Mesothelial cell of epicardium (in vitro differentiated cells): ENCODE measurements at regions not wholly inside any gene's neighbourhood (a gene's known extent, or its start where the extent isn't known, plus 50 kb on each side); places are given as distances from the start of the nearest gene placed in this dataset.

Experiments used
- DNase-seq, 2 experiments: peaks; one replicate each; pipeline ENCODE4 v3.0.0; 2021; ENCODE audit warnings: low spot score in 2 of 2; ENCODE audit not compliant: unreplicated experiment in 2 of 2
- H3K27ac Mint-ChIP-seq: 2 replicates; pipeline ENCODE4 v1.8.0; 2021; ENCODE audit warnings: mixed read lengths
- H3K27me3 Mint-ChIP-seq: 2 replicates; pipeline ENCODE4 v1.8.0; 2021; ENCODE audit warnings: low read depth, mixed read lengths
- H3K36me3 Mint-ChIP-seq: 2 replicates; pipeline ENCODE4 v1.8.0; 2021; ENCODE audit warnings: mixed read lengths
- H3K4me1 Mint-ChIP-seq: 2 replicates; pipeline ENCODE4 v1.8.0; 2021; ENCODE audit warnings: mixed read lengths
- H3K4me3 Mint-ChIP-seq: 2 replicates; pipeline ENCODE4 v1.8.0; 2021; ENCODE audit warnings: mild to moderate bottlenecking, moderate library complexity, mixed read lengths
- H3K9me3 Mint-ChIP-seq: 2 replicates; pipeline ENCODE4 v1.8.0; 2021; ENCODE audit warnings: mixed read lengths
- CTCF ChIP-seq: fragments of 200-600 bp; sonication (generic); IDR thresholded peaks from one replicate; pipeline ENCODE4 v1.5.0; 2021; ENCODE audit warnings: antibody characterized with exemption; ENCODE audit not compliant: unreplicated experiment

DNA sequence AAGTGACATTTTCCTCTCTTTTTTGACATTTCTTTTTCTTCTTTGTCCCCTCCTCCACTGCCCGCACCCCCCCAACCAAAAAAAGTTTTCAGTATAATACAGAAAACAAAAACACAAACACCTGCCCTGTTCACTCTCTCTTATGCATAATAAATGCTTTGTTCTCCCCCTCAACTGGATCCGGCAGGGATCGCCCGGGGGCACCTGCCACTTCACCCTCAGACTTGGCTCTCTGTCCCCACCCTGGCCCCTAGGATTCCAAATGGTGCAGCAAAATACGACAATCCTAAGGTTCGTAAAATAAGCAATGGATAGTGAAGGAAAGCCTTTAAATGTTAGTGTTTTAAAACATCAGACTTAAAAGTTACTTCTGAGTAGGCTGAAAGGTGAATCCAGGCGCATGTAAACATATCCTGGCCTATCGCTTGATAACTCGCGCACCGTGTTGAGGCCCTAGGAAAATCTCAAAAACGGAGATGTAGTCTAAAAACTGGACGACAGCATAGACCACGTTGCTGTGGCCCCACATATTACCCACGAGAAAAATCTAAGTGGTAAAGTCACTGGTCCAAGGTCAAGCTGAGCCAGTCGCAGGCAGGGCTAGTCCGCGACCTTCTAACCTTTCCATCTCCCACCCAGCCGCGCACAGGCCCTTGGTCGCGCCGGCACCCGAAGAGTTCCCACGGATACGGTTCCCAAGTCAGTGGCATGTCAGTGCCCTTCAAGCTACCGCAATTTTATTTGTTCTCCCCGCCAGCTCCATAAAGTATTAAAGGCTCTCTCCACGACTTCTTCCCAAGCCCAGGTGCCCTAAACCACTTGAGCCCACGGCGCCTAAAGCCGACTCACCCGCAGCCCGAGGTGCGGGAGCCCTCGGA is 130.8 kb downstream of the OGFRL1 start:
- H3K36me3 Mint-ChIP-seq: peaks cover 9% of the 10 kb centered on the region
- TF ChIP-seq CTCF: no peak
- H3K4me3 Mint-ChIP-seq: peak overlapping the region; percentile 97
- H3K4me1 Mint-ChIP-seq: peaks cover 30% of the 10 kb centered on the region
- DNase-seq: no peak
- no peaks in the 10 kb centered on the region for H3K27me3 Mint-ChIP-seq
- H3K27ac Mint-ChIP-seq: peak overlapping the region; percentile 99
- H3K9me3 Mint-ChIP-seq: no peaks in the 10 kb centered on the region

GRCh38 chr6:71420095-71420692 is 131.6 kb downstream of the OGFRL1 start:
- Mint-ChIP-seq H3K27me3 (no peaks in the 10 kb centered on the region), H3K4me1 (peaks cover 26% of the 10 kb centered on the region), H3K36me3 (peaks cover 5% of the 10 kb centered on the region), H3K4me3 (peak overlapping the region; percentile 97), H3K9me3 (no peaks in the 10 kb centered on the region), H3K27ac (no peak overlapping the region)
- DNase-seq: peak; percentile 29 to 63
- no peak for TF ChIP-seq CTCF

GRCh38 chr6:71420693-71421328 is 132.2 kb downstream of the OGFRL1 start:
- Mint-ChIP-seq H3K27me3 (no peaks in the 10 kb centered on the region), H3K27ac (peak overlapping the region; percentile 96), H3K4me1 (peaks cover 26% of the 10 kb centered on the region), H3K36me3 (no peaks in the 10 kb centered on the region), H3K4me3 (peak overlapping the region; percentile 83), H3K9me3 (no peaks in the 10 kb centered on the region)
- no peak for TF ChIP-seq CTCF
- DNase-seq: peak; percentile 84 to 92

- no peak overlapping the region for H3K4me3 Mint-ChIP-seq
These were observed 133.0 kb downstream of the OGFRL1 start for GRCh38 chr6:71421611-71422010.

DNA sequence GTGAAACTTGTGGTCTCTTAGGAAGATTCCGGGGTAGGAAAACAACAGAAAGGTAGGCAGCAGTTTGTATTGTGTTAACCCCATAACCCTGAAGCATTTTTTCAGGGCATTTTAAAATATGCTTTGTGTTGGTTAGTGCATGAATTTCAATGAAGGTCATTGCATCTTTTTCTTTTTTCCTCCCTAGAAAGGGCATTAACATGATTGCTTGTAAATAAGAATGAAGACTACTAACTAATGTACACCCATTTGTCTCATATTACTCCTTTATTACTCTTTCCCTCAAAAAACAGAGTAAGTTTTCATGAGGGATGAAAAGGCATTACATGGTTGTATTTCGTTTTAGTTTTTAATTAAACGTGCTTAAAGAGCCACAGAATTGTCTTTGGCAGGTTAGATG is 141.4 kb downstream of the OGFRL1 start:
- Mint-ChIP-seq H3K36me3 (no peaks in the 10 kb centered on the region), H3K4me3 (no peak overlapping the region), H3K4me1 (no peaks in the 10 kb centered on the region), H3K27ac (no peak overlapping the region), H3K9me3 (no peaks in the 10 kb centered on the region), H3K27me3 (peaks cover 8% of the 10 kb centered on the region)
- no peak for TF ChIP-seq CTCF
- DNase-seq: no peak

More at GRCh38 chr6:71421611-71422010, 133.0 kb downstream of the OGFRL1 start:
- H3K36me3 Mint-ChIP-seq: no peaks in the 10 kb centered on the region
- no peaks in the 10 kb centered on the region for H3K27me3 Mint-ChIP-seq
- no peak overlapping the region for H3K27ac Mint-ChIP-seq
- TF ChIP-seq CTCF: no peak
- no peaks in the 10 kb centered on the region for H3K9me3 Mint-ChIP-seq
- peaks cover 26% of the 10 kb centered on the region for H3K4me1 Mint-ChIP-seq
- no peak for DNase-seq
